ENCODE measurements at regions not wholly inside any gene's neighbourhood (a gene's known extent, or its start where the extent isn't known, plus 50 kb on each side); places are given as distances from the start of the nearest gene placed in this dataset.

- no peak overlapping the region for H3K27ac Mint-ChIP-seq
- H3K36me3 Mint-ChIP-seq (ENCODE audit: low read depth) = no peaks in the 10 kb centered on the region
- no peaks in the 10 kb centered on the region for H3K4me1 Mint-ChIP-seq (ENCODE audit: low read depth)
- TF ChIP-seq CTCF (IDR thresholded peaks at IDR 0.05) = no peak
- H3K9me3 Mint-ChIP-seq = no peaks in the 10 kb centered on the region
- intact Hi-C loops (cut with micrococcal nuclease) = no loop called here
- H3K27me3 Mint-ChIP-seq = peaks cover 2% of the 10 kb centered on the region
- ATAC-seq = no peak
- CTCF ChIA-PET = interaction anchor here (1.8 kb wide), 1 partner anchor 51 kb away, joined by 7 read pairs; no protein-coding TSS in a partner anchor
- no peak for DNase-seq
- no peak overlapping the region for H3K4me3 Mint-ChIP-seq
- POLR2A ChIA-PET = no interaction called here
Measured at GRCh38 chr4:169861593-169861992, 103.8 kb upstream of the HPF1 start.

GRCh38 chr4:169859366-169860216 lies 101.8 kb upstream of the HPF1 start:
- H3K9me3 Mint-ChIP-seq = no peaks in the 10 kb centered on the region
- H3K27me3 Mint-ChIP-seq = no peaks in the 10 kb centered on the region
- no peaks in the 10 kb centered on the region for H3K36me3 Mint-ChIP-seq (ENCODE audit: low read depth)
- H3K4me1 Mint-ChIP-seq (ENCODE audit: low read depth) = no peaks in the 10 kb centered on the region
- intact Hi-C loops (cut with micrococcal nuclease) = no loop called here
- no peak overlapping the region for H3K27ac Mint-ChIP-seq
- POLR2A ChIA-PET = no interaction called here
- H3K4me3 Mint-ChIP-seq = no peak overlapping the region
- no peak for TF ChIP-seq CTCF (IDR thresholded peaks at IDR 0.05)
- CTCF ChIA-PET = interaction anchor here (1.8 kb wide), 1 partner anchor 49 kb away, joined by 7 read pairs; no protein-coding TSS in a partner anchor
- ATAC-seq = no peak
- no peak for DNase-seq

- ATAC-seq = no peak
- POLR2A ChIA-PET = no interaction called here
- Mint-ChIP-seq H3K4me3 (no peak overlapping the region), H3K4me1 (ENCODE audit: low read depth) (no peaks in the 10 kb centered on the region), H3K27ac (no peak overlapping the region), H3K27me3 (no peaks in the 10 kb centered on the region), H3K36me3 (ENCODE audit: low read depth) (no peaks in the 10 kb centered on the region), H3K9me3 (no peaks in the 10 kb centered on the region)
- intact Hi-C loops (cut with micrococcal nuclease) = no loop called here
- TF ChIP-seq CTCF (IDR thresholded peaks at IDR 0.05) = no peak
- CTCF ChIA-PET = no interaction called here
- DNase-seq = no peak
Measured at GRCh38 chr4:169854090-169854489, 96.3 kb upstream of the HPF1 start.

- H3K36me3 Mint-ChIP-seq (ENCODE audit: low read depth) = no peaks in the 10 kb centered on the region
- CTCF ChIA-PET = no interaction called here
- no peaks in the 10 kb centered on the region for H3K27me3 Mint-ChIP-seq
- intact Hi-C loops (cut with micrococcal nuclease) = no loop called here
- H3K27ac Mint-ChIP-seq = no peak overlapping the region
- POLR2A ChIA-PET = no interaction called here
- no peak for TF ChIP-seq CTCF (IDR thresholded peaks at IDR 0.05)
- no peak for ATAC-seq
- H3K9me3 Mint-ChIP-seq = no peaks in the 10 kb centered on the region
- no peak overlapping the region for H3K4me3 Mint-ChIP-seq
- no peaks in the 10 kb centered on the region for H3K4me1 Mint-ChIP-seq (ENCODE audit: low read depth)
- DNase-seq = no peak
Measured at GRCh38 chr4:169852481-169852880, 94.7 kb upstream of the HPF1 start.

- ChIA-PET CTCF (no interaction called here), POLR2A (no interaction called here)
- intact Hi-C loops (cut with micrococcal nuclease) = no loop called here
- Mint-ChIP-seq H3K27me3 (no peaks in the 10 kb centered on the region), H3K4me3 (no peak overlapping the region), H3K4me1 (ENCODE audit: low read depth) (no peaks in the 10 kb centered on the region), H3K27ac (no peak overlapping the region), H3K9me3 (no peaks in the 10 kb centered on the region), H3K36me3 (ENCODE audit: low read depth) (no peaks in the 10 kb centered on the region)
- TF ChIP-seq CTCF (IDR thresholded peaks at IDR 0.05) = no peak
- no peak for ATAC-seq
- DNase-seq = no peak
Measured at GRCh38 chr4:169851750-169852149, 94.0 kb upstream of the HPF1 start.

Measured in activated CD8-positive, alpha-beta T cell treated with anti-CD3 and anti-CD28 coated beads for 36 hours (primary cell).